COLO829 (cell line): ENCODE measurements at regions not wholly inside any gene's neighbourhood (a gene's known extent, or its start where the extent isn't known, plus 50 kb on each side); places are given as distances from the start of the nearest gene placed in this dataset.
A peak's percentile ranks its signal among the peaks of the same experiment; 100 is the strongest.

Experiments
- DNase-seq: peaks from one replicate; pipeline ENCODE4 v3.0.0; 2012; ENCODE audit warnings: low spot score

- no peak for DNase-seq
Measured at GRCh38 chr2:37471994-37472393, 127.6 kb downstream of the QPCT start.

- no peak for DNase-seq
Measured at GRCh38 chr2:37472959-37473358, 128.5 kb downstream of the QPCT start.

- no peak for DNase-seq
Measured at GRCh38 chr2:37476411-37476810, 132.0 kb downstream of the QPCT start.

- no peak for DNase-seq
Measured at GRCh38 chr2:37477921-37478320, 133.5 kb downstream of the QPCT start.

- DNase-seq, result no peak
Measured at GRCh38 chr2:37481244-37481643, 136.8 kb downstream of the QPCT start.

- DNase-seq, result no peak
Measured at GRCh38 chr2:37489041-37489456, 144.6 kb downstream of the QPCT start.

GRCh38 chr2:37489536-37489935 is 145.1 kb downstream of the QPCT start:
- DNase-seq, result no peak

- no peak for DNase-seq
Measured at GRCh38 chr2:37493425-37493824, 149.0 kb downstream of the QPCT start.

- no peak for DNase-seq
Measured at GRCh38 chr2:37499113-37499512, 154.7 kb downstream of the QPCT start.

GRCh38 chr2:37500031-37500430 is 155.6 kb downstream of the QPCT start:
- no peak for DNase-seq

GRCh38 chr2:37501113-37501512 is 156.7 kb downstream of the QPCT start:
- DNase-seq, result no peak

- peak; percentile 37 for DNase-seq
Measured at GRCh38 chr2:37506407-37507050, 162.1 kb downstream of the QPCT start.

- peak; percentile 56 for DNase-seq
Measured at GRCh38 chr2:37507051-37507410, 162.6 kb downstream of the QPCT start.

- DNase-seq, result no peak
Measured at GRCh38 chr2:37507703-37508102, 163.3 kb downstream of the QPCT start.

- DNase-seq, result no peak
Measured at GRCh38 chr2:37512971-37513370, 158.5 kb downstream of the CDC42EP3 start.

GRCh38 chr2:37523814-37524362 is 147.6 kb downstream of the CDC42EP3 start:
- DNase-seq, result no peak

GRCh38 chr2:37526323-37526722 is 145.1 kb downstream of the CDC42EP3 start:
- no peak for DNase-seq

- no peak for DNase-seq
Measured at GRCh38 chr2:37526856-37527255, 144.6 kb downstream of the CDC42EP3 start.

GRCh38 chr2:37527361-37527760 is 144.1 kb downstream of the CDC42EP3 start:
- DNase-seq, result no peak

GRCh38 chr2:37529830-37530415 is 141.5 kb downstream of the CDC42EP3 start:
- DNase-seq, result no peak

- DNase-seq, result no peak
Measured at GRCh38 chr2:37532503-37532902, 138.9 kb downstream of the CDC42EP3 start.

GRCh38 chr2:37537316-37537715 is 134.1 kb downstream of the CDC42EP3 start:
- DNase-seq, result no peak

- no peak for DNase-seq
Measured at GRCh38 chr2:37541516-37541915, 129.9 kb downstream of the CDC42EP3 start.

GRCh38 chr2:37543999-37544557 is 127.4 kb downstream of the CDC42EP3 start:
- no peak for DNase-seq
